Endodermal cell (in vitro differentiated cells): ENCODE measurements at regions not wholly inside any gene's neighbourhood (a gene's known extent, or its start where the extent isn't known, plus 50 kb on each side); places are given as distances from the start of the nearest gene placed in this dataset.

Experiments
- DNase-seq: peaks from one replicate; pipeline ENCODE4 v3.0.0-alpha.2; 2017
- H3K27ac ChIP-seq: 2 replicates; pipeline ENCODE4 v1.5.1; 2013; ENCODE audit warnings: mild to moderate bottlenecking, low read depth, low read length, moderate library complexity
- H3K27me3 ChIP-seq: 2 replicates; pipeline ENCODE4 v1.6.1; 2013; ENCODE audit warnings: mild to moderate bottlenecking, low read length, moderate library complexity; ENCODE audit not compliant: insufficient read depth, control insufficient read depth, poor library complexity, severe bottlenecking
- H3K36me3 ChIP-seq: 2 replicates; pipeline ENCODE4 v1.7.0; 2013; ENCODE audit warnings: mild to moderate bottlenecking, low read length, moderate library complexity; ENCODE audit not compliant: control insufficient read depth, insufficient read depth
- H3K4me1 ChIP-seq: one replicate; pipeline ENCODE4 v1.7.0; 2013; ENCODE audit warnings: low read length; ENCODE audit not compliant: control insufficient read depth, insufficient read depth
- H3K4me3 ChIP-seq: 2 replicates; pipeline ENCODE4 v1.5.1; 2013; ENCODE audit warnings: mild to moderate bottlenecking, low read length, moderate library complexity
- H3K9ac ChIP-seq: 2 replicates; pipeline ENCODE4 v1.6.1; 2013; ENCODE audit warnings: mild to moderate bottlenecking, low read length, moderate library complexity; ENCODE audit not compliant: poor library complexity, severe bottlenecking; ENCODE audit errors: extremely low read depth
- H3K9me3 ChIP-seq: 2 replicates; pipeline ENCODE4 v1.6.1; 2013; ENCODE audit warnings: mild to moderate bottlenecking, low read length, moderate library complexity; ENCODE audit not compliant: control insufficient read depth
- H3K27ac Mint-ChIP-seq: 2 replicates; pipeline ENCODE4 v1.8.0; 2020; ENCODE audit warnings: mixed read lengths
- H3K27me3 Mint-ChIP-seq: 2 replicates; pipeline ENCODE4 v1.8.0; 2021; ENCODE audit warnings: mild to moderate bottlenecking, mixed read lengths; ENCODE audit not compliant: insufficient read depth
- H3K36me3 Mint-ChIP-seq: 2 replicates; pipeline ENCODE4 v1.8.0; 2020; ENCODE audit warnings: low read depth, mixed read lengths
- H3K4me1 Mint-ChIP-seq: 2 replicates; pipeline ENCODE4 v1.8.0; 2020; ENCODE audit warnings: mixed read lengths
- H3K4me3 Mint-ChIP-seq: 2 replicates; pipeline ENCODE4 v1.8.0; 2020; ENCODE audit warnings: mild to moderate bottlenecking, moderate library complexity, mixed read lengths
- H3K9me3 Mint-ChIP-seq: 2 replicates; pipeline ENCODE4 v1.8.0; 2020; ENCODE audit warnings: mild to moderate bottlenecking, mixed read lengths
- CTCF ChIP-seq: fragments of 200-600 bp; sonication (generic); conservative IDR thresholded peaks from 2 replicates; pipeline ENCODE4 v1.5.0; 2021; ENCODE audit warnings: antibody characterized with exemption, mild to moderate bottlenecking
- WGBS, 2 experiments: methylation state at CpG; one replicate each; pipeline versions ENCODE4 v1.1.5 to v1.1.7; 2013; ENCODE audit warnings: missing lambda C conversion rate in 2 of 2, mixed read lengths in 1 of 2; ENCODE audit not compliant: insufficient coverage in 1 of 2, insufficient read length in 1 of 2; 5-methylcytosine and 5-hydroxymethylcytosine counted together

DNA sequence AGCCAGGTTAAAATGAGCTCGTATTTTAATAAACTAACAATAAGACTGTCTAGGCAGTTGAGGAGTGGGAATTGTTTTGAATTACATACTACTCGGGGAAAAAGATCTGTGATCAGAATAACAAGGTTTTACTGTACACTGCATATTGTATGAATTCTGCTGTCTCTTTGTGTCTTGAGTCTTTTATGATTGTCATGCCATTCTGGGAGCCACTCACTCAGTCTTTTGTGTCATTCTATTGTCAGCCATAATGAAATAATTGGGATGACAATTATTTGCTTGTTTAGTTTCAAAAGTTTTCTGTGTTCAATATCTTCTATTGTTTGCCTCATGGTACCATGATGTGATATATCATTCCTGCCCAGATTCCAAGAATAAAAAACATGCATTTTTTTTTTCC, 339.6 kb upstream of the TBL1XR1 start:
- no peak overlapping the region for H3K27ac Mint-ChIP-seq
- Histone ChIP-seq H3K4me1 (no peaks in the 10 kb centered on the region), H3K27ac (no peak overlapping the region), H3K36me3 (no peaks in the 10 kb centered on the region), H3K27me3 (no peaks in the 10 kb centered on the region), H3K4me3 (no peak overlapping the region), H3K9me3 (no peaks in the 10 kb centered on the region), H3K9ac (no peak overlapping the region)
- H3K4me1 Mint-ChIP-seq, result peaks cover 11% of the 10 kb centered on the region
- H3K9me3 Mint-ChIP-seq, result no peaks in the 10 kb centered on the region
- no peaks in the 10 kb centered on the region for H3K27me3 Mint-ChIP-seq
- no peak for TF ChIP-seq CTCF
- no peaks in the 10 kb centered on the region for H3K36me3 Mint-ChIP-seq
- no peak for DNase-seq
- no peak overlapping the region for H3K4me3 Mint-ChIP-seq
- WGBS, 2 experiments, result 87 to 100% methylated on average over 1 to 2 of the region's 2 CpGs

- no peak overlapping the region for H3K27ac ChIP-seq
- no peak overlapping the region for H3K4me3 Mint-ChIP-seq
- H3K4me3 ChIP-seq, result no peak overlapping the region
- no peak for TF ChIP-seq CTCF
- peaks cover 11% of the 10 kb centered on the region for H3K4me1 Mint-ChIP-seq
- no peak for DNase-seq
- H3K36me3 Mint-ChIP-seq, result no peaks in the 10 kb centered on the region
- H3K27me3 Mint-ChIP-seq, result no peaks in the 10 kb centered on the region
- H3K27me3 ChIP-seq, result no peaks in the 10 kb centered on the region
- H3K9ac ChIP-seq, result no peak overlapping the region
- no peaks in the 10 kb centered on the region for H3K36me3 ChIP-seq
- no peaks in the 10 kb centered on the region for H3K4me1 ChIP-seq
- no peaks in the 10 kb centered on the region for H3K9me3 ChIP-seq
- 91% methylated on average over 1 of the region's 1 CpG; no CpG with 5 or more reads in 1 of the 2 experiments for WGBS, 2 experiments
- no peak overlapping the region for H3K27ac Mint-ChIP-seq
- H3K9me3 Mint-ChIP-seq, result no peaks in the 10 kb centered on the region
Measured at GRCh38 chr3:177537612-177538011, 340.3 kb upstream of the TBL1XR1 start.

DNA sequence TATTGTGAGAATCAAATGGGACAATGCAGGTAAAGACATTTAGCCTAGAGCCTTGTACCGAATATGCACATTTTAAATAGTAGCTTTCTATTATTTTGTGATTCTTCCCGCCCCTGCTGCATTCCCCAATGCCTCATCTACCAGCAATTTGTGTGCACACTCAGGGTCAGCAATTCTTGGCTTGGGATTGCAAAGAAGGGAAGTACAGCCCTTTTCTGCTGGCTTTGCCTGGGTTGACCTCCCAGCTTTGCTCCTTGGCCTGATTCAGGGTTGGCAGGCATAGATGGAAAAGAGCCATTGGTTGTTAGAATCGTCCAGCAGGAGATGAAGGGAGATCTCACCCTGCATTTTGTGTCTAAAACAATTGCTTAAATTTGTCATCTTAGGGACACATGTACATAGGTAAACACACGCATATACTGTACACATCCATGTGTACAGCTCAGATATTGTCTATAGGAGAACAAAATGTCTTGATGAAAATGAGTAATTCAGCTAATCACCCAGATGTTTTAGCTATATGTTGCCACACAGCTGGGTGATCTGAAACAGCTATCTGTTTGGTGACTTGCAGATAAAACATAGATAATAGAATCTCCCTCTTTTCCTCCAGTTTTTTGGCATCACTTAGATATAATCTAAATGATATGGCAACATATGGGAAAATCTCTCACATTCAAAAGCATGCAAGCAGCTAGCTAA, 340.9 kb upstream of the TBL1XR1 start:
- TF ChIP-seq CTCF, result no peak
- 82 to 86% methylated on average over 2 to 4 of the region's 4 CpGs for WGBS, 2 experiments

More for the DNA sequence above, 340.9 kb upstream of the TBL1XR1 start:
- no peaks in the 10 kb centered on the region for H3K4me1 ChIP-seq
- no peaks in the 10 kb centered on the region for H3K9me3 ChIP-seq
- no peak for DNase-seq
- no peak overlapping the region for H3K27ac Mint-ChIP-seq
- H3K27ac ChIP-seq, result no peak overlapping the region
- H3K27me3 ChIP-seq, result no peaks in the 10 kb centered on the region
- H3K36me3 Mint-ChIP-seq, result no peaks in the 10 kb centered on the region
- H3K4me1 Mint-ChIP-seq, result peaks cover 11% of the 10 kb centered on the region
- no peak overlapping the region for H3K4me3 ChIP-seq
- H3K27me3 Mint-ChIP-seq, result no peaks in the 10 kb centered on the region
- no peaks in the 10 kb centered on the region for H3K36me3 ChIP-seq
- H3K4me3 Mint-ChIP-seq, result no peak overlapping the region
- H3K9ac ChIP-seq, result no peak overlapping the region
- H3K9me3 Mint-ChIP-seq, result no peaks in the 10 kb centered on the region
